GM20431 (cell line): ENCODE measurements at regions not wholly inside any gene's neighbourhood (a gene's known extent, or its start where the extent isn't known, plus 50 kb on each side); places are given as distances from the start of the nearest gene placed in this dataset.
"Not testable (repeated sequence)": the region's sequence is repeated elsewhere in the genome, so short reads cannot be mapped to it uniquely, and the experiment has no call there.

ENCODE experiments used
- in situ Hi-C: fragments of 300-500 bp; cut with MseI, MboI; formaldehyde crosslinking; loops from one replicate; pipeline ENCODE4 v1.15.0; 2020; ENCODE audit warnings: low sequenced_read_pairs; ENCODE audit not compliant: unreplicated experiment

- in situ Hi-C loops: no loop called here
Measured at GRCh38 chr5:125870256-125870655, 553.0 kb upstream of the GRAMD2B start.

DNA sequence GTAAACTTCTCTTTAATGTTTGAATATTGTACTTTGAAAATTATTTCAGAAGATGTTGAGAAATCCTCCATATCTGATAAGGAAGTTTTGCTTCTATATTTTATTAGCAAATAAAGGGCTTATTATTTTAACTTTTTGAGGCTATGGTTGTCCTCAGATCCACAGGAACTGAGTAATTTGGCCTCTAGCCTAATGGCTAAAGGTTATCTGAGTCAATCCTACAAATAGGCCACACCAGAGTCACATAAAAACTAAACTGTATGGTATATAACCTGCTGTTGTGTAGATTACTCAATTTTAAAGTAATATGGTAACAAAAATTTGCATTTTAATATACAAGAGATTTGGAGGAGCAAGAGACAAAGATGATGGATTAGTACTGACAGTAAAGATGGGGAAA is 549.2 kb upstream of the GRAMD2B start:
- in situ Hi-C loops: no loop called here

DNA sequence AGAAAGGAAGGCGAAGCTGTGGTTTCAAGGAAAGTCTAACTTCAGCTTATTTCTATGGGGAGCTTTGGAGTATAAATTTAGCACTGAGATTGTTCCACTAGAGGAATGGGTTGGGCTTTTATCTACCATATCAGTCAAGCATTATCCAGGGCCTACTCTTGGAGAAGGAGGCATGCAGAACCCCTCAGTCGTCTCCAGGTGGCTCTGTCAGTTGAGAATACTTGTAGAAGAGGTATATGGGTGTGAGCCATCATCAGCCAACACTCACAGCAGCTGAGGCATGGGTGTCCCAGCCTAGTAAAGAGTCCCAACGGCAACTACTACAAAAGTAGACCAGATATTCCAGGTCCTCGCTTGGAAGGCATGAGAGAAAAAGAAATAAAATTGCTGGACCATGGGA is 548.5 kb upstream of the GRAMD2B start:
- in situ Hi-C loops: no loop called here

- in situ Hi-C loops: no loop called here
Measured at GRCh38 chr5:125877248-125877647, 546.0 kb upstream of the GRAMD2B start.

DNA sequence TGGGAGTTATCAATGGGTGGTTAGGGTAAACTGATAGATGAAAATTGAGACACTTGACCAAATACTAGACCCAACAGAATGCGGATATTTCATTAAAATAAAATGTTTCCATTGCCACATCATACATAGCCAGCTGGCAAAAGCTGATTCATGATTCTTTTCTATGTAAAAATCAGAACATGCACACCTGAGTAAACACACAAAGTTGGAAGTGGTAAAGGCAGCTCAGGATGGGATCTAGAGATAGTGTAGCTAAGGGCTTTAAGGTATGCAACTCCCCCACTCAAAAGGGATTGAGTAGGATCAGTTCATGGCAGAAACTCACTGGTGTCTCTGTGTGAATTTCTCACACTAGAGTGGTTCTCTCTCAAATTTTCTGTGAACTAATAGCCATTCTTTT is 541.1 kb upstream of the GRAMD2B start:
- in situ Hi-C loops: no loop called here

DNA sequence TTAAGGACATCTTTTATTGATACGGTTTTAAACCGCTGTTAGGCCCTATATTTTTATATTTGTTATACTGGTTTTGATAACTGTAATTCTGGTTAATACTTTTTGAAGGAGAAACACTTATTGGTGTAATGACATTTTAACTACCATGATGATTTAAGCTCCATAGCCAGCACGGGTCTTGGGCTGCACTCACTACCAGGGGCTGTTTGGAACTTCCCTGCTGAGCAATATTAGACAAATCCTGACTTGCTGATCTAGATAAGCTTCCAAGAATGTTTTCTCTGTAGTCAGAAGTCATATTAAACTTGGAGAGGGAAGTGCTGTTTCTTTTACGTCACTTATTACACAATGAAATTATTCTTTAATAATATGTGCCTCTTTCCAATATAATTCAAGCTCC is 540.0 kb upstream of the GRAMD2B start:
- in situ Hi-C loops: no loop called here

DNA sequence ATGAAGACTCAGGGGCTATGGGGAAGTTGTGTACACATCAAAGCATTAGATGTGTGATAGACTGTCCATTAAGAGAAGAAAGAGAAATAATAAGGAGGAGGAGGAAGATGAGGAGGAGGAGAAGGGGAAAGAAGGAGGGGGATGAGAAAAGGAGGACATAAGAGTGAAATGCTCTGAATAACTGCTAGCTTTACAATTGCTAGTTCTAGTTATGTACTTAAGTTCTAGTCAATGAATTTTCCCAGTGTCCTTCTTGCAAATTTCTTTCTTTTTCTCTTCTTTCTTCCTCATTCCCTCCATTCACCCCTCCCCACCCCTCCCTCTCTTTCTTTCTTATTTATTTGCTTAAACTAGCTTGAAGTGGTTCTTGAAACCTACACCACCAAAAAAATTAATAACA is 534.9 kb upstream of the GRAMD2B start:
- in situ Hi-C loops: no loop called here

DNA sequence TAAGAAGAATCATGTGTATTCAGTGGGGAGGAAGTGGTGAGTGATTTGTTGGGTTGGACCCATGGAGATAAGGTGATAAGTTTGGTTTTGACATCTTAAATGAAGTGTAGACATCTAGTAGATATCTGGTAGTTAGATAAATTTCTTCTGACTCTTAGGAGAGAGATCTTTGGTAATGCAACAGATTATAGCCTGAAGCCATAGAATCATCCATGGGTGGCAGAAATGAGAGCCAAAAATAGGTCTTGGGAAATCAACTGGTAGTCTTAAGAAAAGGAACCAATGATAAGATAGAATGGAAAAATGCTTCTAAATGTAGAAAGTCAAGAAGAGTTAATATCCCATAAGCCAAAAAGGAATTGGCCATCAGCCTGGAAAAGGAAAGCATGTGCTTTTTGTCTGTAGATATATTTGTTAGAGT is 532.7 kb upstream of the GRAMD2B start:
- in situ Hi-C loops: no loop called here

- in situ Hi-C loops: no loop called here
Measured at GRCh38 chr5:125891061-125891725, 532.0 kb upstream of the GRAMD2B start.

GRCh38 chr5:125894383-125894782 is 528.8 kb upstream of the GRAMD2B start:
- in situ Hi-C loops: no loop called here

- in situ Hi-C loops: no loop called here
Measured at GRCh38 chr5:125896368-125896767, 526.8 kb upstream of the GRAMD2B start.

GRCh38 chr5:125897089-125897488 is 526.1 kb upstream of the GRAMD2B start:
- in situ Hi-C loops: no loop called here

DNA sequence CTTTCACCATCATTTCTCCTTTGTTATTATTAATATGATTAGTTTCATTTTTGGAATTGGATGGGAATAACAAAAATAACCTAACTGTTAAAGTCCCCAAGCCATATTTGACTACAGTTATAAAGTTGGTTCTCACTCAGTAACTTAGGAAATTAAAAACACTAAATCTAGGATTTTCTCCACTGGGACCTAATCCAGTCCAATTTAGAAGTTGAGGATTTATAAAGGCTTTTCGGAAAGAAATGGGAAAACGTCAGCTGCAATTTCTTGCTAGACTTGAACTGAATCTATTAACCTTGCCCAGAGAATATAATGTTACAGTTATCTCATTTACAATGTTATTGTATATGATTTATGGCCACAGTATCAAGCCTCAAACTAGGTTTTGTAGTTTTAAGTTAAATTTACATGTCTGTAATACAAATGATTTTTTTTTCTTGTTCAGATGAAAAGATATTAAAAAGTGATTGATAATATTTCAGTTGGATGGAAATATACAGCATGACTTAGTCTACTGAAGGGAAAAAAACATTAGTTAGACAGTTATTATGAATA is 524.3 kb upstream of the GRAMD2B start:
- in situ Hi-C loops: no loop called here

- in situ Hi-C loops: no loop called here
Measured at GRCh38 chr5:125912028-125912427, 511.2 kb upstream of the GRAMD2B start.

- in situ Hi-C loops: no loop called here
Measured at GRCh38 chr5:125913200-125913599, 510.0 kb upstream of the GRAMD2B start.

GRCh38 chr5:125914471-125914870 is 508.7 kb upstream of the GRAMD2B start:
- in situ Hi-C loops: no loop called here

DNA sequence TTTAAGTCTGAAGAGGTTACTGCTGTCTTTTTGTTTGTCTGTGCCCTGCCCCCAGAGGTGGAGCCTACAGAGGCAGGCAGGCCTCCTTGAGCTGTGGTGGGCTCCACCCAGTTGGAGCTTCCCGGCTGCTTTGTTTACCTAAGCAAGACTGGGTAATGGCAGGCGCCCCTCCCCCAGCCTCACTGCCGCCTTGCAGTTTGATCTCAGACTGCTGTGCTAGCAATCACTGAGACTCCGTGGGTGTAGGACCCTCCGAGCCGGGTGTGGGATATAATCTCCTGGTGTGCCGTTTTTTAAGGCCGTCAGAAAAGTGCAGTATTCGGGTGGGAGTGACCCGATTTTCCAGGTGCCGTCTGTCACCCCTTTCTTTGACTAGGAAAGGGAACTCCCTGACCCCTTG is 499.3 kb upstream of the GRAMD2B start:
- in situ Hi-C loops: not testable (repeated sequence)

- in situ Hi-C loops: no loop called here
Measured at GRCh38 chr5:125926172-125926571, 497.0 kb upstream of the GRAMD2B start.

GRCh38 chr5:125928663-125929062 is 494.5 kb upstream of the GRAMD2B start:
- in situ Hi-C loops: no loop called here

GRCh38 chr5:125950012-125950615 is 473.1 kb upstream of the GRAMD2B start:
- in situ Hi-C loops: no loop called here

GRCh38 chr5:125961150-125961549 is 462.1 kb upstream of the GRAMD2B start:
- in situ Hi-C loops: no loop called here

- in situ Hi-C loops: no loop called here
Measured at GRCh38 chr5:125965577-125965976, 457.6 kb upstream of the GRAMD2B start.
